ENCODE measurements at regions not wholly inside any gene's neighbourhood (a gene's known extent, or its start where the extent isn't known, plus 50 kb on each side); places are given as distances from the start of the nearest gene placed in this dataset.

DNA sequence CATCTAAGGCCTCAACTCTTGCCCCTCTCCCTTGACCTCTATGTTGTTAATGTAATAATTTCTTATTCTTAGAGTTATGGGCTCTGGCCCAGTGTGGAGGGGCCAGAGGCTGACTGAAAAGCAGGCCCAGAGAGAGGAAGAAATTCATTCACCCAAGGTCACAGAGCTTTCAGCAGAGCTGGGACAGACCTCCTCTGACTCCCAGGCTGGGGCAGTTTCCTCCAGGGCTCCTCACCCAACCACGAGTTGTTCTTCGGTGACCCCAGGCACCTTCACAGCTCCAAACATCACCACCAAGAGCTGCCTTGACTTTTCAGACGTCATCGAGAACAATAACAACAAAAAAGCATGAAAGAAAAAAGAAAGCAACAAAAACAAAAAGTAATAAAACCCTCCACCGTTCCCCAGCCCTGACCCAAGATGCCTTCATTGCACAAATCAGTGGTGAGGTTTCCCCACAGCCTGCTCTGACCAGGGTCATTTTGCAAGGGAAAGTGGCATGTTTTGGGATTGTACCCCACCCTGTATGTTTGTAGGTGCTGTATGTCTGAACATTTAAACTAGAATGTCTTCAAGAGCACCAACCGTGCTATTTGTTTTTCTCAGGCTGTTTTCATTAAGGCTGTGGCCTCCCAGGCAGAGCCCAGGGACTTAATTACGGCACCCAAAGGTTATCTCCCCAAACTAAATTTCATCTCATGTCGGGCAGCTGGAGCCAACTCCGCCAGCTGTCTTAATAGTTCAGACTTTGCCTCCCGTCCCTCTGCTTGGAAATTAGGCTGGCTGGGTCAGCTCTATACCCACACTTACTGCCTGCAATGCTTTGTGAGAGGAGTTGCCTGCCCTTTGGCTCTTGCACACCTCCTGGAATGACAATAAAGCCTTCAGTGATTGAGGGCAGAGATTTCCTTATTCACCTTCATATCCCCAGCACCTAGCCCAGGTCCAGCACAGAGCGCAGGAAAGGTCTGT, 173.8 kb downstream of the RPLP1 start:
- no peak for DNase-seq (ENCODE audit: low spot score)

DNA sequence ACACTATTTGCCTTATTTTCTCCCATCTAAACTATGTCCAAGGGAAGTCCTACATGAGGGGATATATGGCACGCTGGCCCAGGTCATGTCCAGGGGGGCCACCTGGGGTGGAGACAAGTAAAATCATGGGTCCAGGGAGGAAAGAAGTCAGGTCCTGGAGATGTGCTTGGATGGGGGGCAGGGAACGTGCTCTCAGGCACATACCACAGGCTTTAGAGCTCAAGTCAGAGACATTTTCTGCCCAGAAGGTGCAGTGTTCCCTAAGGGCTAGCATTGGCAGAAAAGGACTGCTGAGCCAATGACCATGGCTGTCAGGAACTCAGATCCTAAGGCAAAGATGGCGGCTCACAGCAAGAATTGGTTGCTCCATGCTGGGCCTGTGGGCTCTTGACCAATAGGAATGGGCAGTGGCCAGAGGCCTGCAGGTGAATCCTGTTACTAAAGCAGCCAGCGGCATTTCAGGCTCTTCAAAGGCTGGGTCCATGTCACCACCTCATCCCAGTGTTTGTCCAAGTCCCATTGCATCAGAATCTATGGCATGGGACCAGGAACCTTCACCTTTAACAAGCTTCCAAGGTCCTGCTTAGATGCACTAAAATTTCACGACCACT, 175.0 kb downstream of the RPLP1 start:
- DNase-seq (ENCODE audit: low spot score) = no peak

GRCh38 chr15:69628256-69629093, 175.9 kb downstream of the RPLP1 start:
- DNase-seq (ENCODE audit: low spot score) = no peak

GRCh38 chr15:69629631-69630161, 177.1 kb downstream of the RPLP1 start:
- no peak for DNase-seq (ENCODE audit: low spot score)

GRCh38 chr15:69631005-69631404, 178.4 kb downstream of the RPLP1 start:
- no peak for DNase-seq (ENCODE audit: low spot score)

- DNase-seq (ENCODE audit: low spot score) = no peak
These were observed 179.4 kb downstream of the RPLP1 start for GRCh38 chr15:69631978-69632377.

DNA sequence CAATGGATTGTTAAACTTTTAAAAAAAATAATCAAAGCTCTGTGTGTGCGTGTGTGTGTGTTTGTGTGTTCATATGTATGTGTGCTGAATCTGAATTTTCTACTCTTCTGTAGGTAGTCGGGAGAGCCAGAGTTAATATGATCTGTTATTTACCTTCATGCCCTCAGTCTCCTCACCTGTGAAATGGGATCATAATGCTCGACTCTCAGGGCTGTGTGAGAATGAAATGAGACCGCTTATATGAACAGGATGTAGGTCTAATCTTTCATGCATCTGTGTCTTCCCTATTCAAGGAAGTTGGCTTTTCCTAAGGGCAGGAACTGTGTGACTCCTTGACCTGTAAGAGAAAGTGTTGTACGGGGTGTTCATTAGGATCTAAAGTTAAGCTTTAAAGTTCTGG, 182.2 kb downstream of the RPLP1 start:
- DNase-seq (ENCODE audit: low spot score) = no peak

GRCh38 chr15:69636169-69636915, 183.7 kb downstream of the RPLP1 start:
- no peak for DNase-seq (ENCODE audit: low spot score)

DNA sequence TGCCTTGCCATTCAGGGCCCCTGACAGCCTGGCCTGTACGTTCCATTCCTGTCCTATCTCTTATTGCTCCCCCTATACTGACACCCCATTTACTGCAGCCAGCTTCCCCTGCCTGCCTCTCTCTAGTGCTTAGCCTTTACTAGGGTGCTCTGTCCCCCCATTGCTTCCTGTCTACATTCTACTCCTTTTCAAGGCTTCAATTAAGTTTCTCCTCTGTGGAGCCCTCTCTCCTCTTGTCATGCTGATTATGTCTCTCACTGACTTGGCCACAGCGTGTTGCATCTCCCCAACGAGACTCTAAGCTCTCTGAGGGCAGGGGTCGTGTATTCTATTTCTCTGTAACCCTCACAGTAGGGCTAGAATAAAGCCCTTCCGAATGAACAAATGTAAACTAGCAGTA, 185.2 kb downstream of the RPLP1 start:
- no peak for DNase-seq (ENCODE audit: low spot score)

- no peak for DNase-seq (ENCODE audit: low spot score)
These were observed 190.9 kb downstream of the RPLP1 start for GRCh38 chr15:69643476-69643875.

GRCh38 chr15:69643971-69644370, 191.4 kb downstream of the RPLP1 start:
- DNase-seq (ENCODE audit: low spot score) = no peak

DNA sequence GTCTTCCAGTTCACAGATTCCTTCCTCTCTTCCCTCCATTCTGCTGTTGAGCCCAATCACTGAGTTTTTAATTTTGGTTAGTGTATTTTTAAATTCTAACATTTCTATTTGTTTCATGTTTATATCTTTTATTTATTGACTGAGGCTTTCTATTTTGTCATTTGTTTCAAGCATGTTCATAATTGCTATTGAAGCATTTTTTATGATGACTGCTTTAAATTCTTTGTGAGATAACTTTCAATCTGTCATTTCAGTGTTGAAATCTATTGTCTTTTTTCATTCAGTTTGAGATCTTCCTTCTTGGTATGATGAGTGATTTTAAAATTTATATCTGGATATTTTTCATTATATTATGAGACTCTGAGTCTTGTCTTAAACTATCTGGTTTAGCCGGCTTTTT, 192.3 kb downstream of the RPLP1 start:
- no peak for DNase-seq (ENCODE audit: low spot score)

GRCh38 chr15:69647142-69647513, 194.5 kb downstream of the RPLP1 start:
- no peak for DNase-seq (ENCODE audit: low spot score)

DNA sequence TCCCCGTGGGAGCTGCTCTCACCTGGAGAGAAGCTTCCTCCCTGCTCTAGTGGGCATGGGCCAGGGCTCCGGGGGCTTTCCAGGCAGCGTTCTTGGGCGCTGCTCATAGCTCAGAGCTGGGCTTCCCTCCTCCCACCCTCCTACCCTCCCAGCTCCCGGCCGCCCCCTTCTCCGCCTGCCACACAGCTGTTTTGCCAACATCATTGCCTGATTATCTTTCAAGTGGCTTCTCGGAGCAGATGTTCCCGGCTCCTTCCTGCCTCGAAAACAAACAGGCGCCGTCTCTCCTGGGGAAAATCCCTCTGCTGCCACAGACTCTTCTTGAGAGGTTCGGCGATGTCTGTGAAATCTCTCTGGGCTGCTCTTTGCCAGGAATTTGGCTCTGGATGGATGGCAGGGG, 195.6 kb downstream of the RPLP1 start:
- DNase-seq (ENCODE audit: low spot score) = peak; percentile 6

DNA sequence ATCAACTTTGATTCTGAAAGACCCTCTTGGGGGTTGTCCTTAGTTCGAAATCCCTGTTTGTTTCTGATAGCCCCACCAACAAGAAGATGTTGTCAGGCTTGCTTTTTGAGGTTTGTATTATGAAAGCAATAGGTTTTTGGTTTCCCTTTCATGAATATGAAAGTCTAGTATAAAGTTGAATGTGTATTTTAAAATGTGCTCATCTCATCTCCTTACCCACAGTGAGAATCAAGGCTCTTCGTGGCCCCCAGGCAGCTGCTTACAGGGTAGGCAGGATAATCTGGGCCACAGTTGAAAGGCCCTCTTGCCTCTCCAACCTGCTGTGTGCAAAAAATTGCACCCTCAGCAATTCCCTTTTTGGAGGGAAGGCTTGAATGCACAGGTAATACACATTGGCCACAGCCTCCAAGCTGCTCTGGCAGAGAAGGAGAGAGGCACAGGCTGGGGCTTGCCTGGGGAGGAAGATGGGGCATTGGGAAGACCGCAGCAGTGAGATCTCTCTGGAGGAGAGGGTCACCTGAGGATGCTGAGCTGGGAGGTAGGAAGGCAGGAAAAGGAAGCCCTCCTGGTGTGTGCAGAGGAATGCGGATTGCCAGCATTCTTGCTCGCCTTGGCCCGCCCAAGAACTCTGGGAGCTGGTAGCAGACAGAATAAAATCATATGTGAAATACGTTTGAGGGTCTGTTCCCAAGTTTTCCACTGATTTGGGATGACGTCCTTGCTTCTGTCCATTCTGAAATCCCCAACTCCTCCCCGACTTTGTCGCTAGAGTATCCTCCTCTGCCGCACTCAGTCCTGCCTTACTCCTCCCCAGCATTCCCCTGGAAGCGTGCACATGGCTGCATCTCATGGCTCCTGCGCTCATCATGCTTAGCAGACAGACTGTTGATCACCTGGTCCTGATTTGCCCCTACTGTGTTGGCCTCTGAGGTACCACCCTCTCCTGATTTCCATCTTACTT, 196.4 kb downstream of the RPLP1 start:
- DNase-seq (ENCODE audit: low spot score) = no peak

DNA sequence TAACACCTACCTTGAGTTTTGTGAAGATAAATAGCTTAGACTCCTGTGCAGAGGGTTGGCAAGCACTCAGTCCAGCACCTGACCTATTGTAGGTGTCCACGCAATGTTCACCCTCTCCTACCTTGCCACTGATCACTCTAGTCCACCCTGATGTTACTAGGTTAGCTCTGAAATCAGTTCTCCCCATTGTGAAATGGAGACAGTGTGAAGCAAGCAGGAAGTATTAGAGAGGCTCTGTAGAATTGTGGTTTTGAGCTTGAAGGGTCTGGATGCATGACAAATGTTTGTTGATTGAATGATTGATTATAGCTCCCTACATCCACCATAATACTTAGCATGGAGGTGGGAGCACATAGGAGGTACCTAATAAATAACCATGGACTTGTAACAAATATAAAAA, 199.7 kb downstream of the RPLP1 start:
- DNase-seq (ENCODE audit: low spot score) = no peak

- no peak for DNase-seq (ENCODE audit: low spot score)
These were observed 200.2 kb downstream of the RPLP1 start for GRCh38 chr15:69652751-69653305.

DNA sequence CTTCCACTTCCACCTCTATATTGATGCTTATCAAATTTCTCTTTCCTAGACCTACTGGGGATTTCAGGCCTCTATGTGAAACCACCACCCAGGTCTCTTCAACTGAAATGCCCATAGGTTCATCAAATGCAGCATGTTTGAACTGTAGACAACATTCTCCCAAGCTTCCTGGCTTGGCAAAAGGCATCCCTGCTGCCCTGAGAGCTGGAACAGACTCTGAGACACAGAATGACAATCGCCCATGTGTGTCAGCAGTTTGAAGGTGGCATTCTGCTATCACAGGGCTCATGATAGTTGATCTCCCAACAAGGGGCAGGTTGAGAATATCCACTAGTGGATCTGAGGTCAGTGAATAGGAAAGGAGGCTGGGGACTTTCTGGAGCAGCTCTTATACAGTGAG, 200.7 kb downstream of the RPLP1 start:
- DNase-seq (ENCODE audit: low spot score) = no peak

- no peak for DNase-seq (ENCODE audit: low spot score)
These were observed 201.2 kb downstream of the RPLP1 start for GRCh38 chr15:69653846-69654245.

All from COLO829 (cell line).